H1 (cell line): ENCODE measurements at regions not wholly inside any gene's neighbourhood (a gene's known extent, or its start where the extent isn't known, plus 50 kb on each side); places are given as distances from the start of the nearest gene placed in this dataset.

Experiments used
- CTCF ChIA-PET: fragments of 300-600 bp; sonication (Branson Sonifier 250); formaldehyde crosslinking; loops from one replicate; lab custom pipeline; 2021; ENCODE audit not compliant: partially characterized antibody; lab: Charles Lee
- POLR2A ChIA-PET: fragments of 300-600 bp; sonication (Branson Sonifier 250); formaldehyde crosslinking; loops from one replicate; lab custom pipeline; 2021; ENCODE audit warnings: inconsistent platforms; ENCODE audit not compliant: partially characterized antibody; lab: Charles Lee
- DNase-seq, 2 experiments: peaks; one replicate each; pipeline versions ENCODE4 v3.0.0 to v3.0.0-alpha.2; 2010 to 2022; ENCODE audit warnings: low spot score in 2 of 2, low read depth in 1 of 2, mixed read lengths in 1 of 2
- FAIRE-seq: peaks from 2 replicates; lab custom pipeline; 2011; peaks lifted over from hg19 to GRCh38; lab: Jason Lieb, UNC
- H2AFZ ChIP-seq: 2 replicates; pipeline ENCODE4 v1.8.1; 2012; ENCODE audit warnings: low read length, inconsistent platforms
- H2AK5ac ChIP-seq: 2 replicates; pipeline ENCODE4 v1.6.1; 2013; ENCODE audit warnings: low read depth, low read length
- H2BK120ac ChIP-seq: replicated peaks from 2 replicates; pipeline ENCODE3; 2013; ENCODE audit warnings: low read depth, low read length, inconsistent platforms
- H2BK12ac ChIP-seq: 2 replicates; pipeline ENCODE4 v1.6.1; 2013; ENCODE audit warnings: low read depth, low read length
- H2BK15ac ChIP-seq: 2 replicates; pipeline ENCODE4 v1.6.1; 2013; ENCODE audit warnings: low read length
- H2BK20ac ChIP-seq: 2 replicates; pipeline ENCODE4 v1.6.1; 2013; ENCODE audit warnings: low read length
- H2BK5ac ChIP-seq: 2 replicates; pipeline ENCODE4 v1.6.1; 2013; ENCODE audit warnings: low read depth, low read length
- H3K14ac ChIP-seq: 2 replicates; pipeline ENCODE4 v1.6.1; 2013; ENCODE audit warnings: inconsistent platforms; ENCODE audit not compliant: insufficient read length
- H3K18ac ChIP-seq: 2 replicates; pipeline ENCODE4 v1.6.1; 2013; ENCODE audit warnings: low read length; ENCODE audit errors: extremely low read depth
- H3K23ac ChIP-seq: 2 replicates; pipeline ENCODE4 v1.6.1; 2013; ENCODE audit warnings: inconsistent platforms; ENCODE audit not compliant: insufficient read length
- H3K23me2 ChIP-seq: 2 replicates; pipeline ENCODE4 v1.6.1; 2013; ENCODE audit warnings: low read depth, low read length
- H3K27ac ChIP-seq: 2 replicates; pipeline ENCODE4 v1.6.1; 2011; ENCODE audit warnings: low read depth, low read length, inconsistent platforms
- H3K27me3 ChIP-seq, 4 experiments: replicated peaks in 1 of 4; 1 replicate in 1 of 4; 2 replicates in 3 of 4; pipeline versions ENCODE4 v1.6.1 to v1.8.1; 2011 to 2013; ENCODE audit warnings: low read length in 3 of 4, mild to moderate bottlenecking in 3 of 4, inconsistent platforms in 2 of 4, mixed read lengths in 2 of 4, moderate library complexity in 1 of 4; ENCODE audit not compliant: control insufficient read depth in 3 of 4, insufficient read depth in 3 of 4; ENCODE audit errors: extremely low read depth in 1 of 4
- H3K36me3 ChIP-seq, 4 experiments: 2 replicates each; pipeline versions ENCODE4 v1.6.1 to v1.8.1; 2011 to 2013; ENCODE audit warnings: mild to moderate bottlenecking in 4 of 4, low read length in 3 of 4, moderate library complexity in 2 of 4, control low read depth in 1 of 4, inconsistent platforms in 1 of 4; ENCODE audit not compliant: insufficient read depth in 4 of 4, control insufficient read depth in 2 of 4
- H3K4ac ChIP-seq: replicated peaks from 2 replicates; pipeline ENCODE3; 2013; ENCODE audit warnings: low read length, low read depth, mixed read lengths, inconsistent platforms; ENCODE audit not compliant: insufficient read length
- H3K4me1 ChIP-seq, 4 experiments: replicated peaks in 1 of 4; 1 replicate in 1 of 4; 2 replicates in 3 of 4; pipeline versions ENCODE4 v1.6.1 to v1.8.1; 2011 to 2013; ENCODE audit warnings: low read length in 3 of 4, inconsistent platforms in 2 of 4, mixed read lengths in 1 of 4; ENCODE audit not compliant: insufficient read depth in 4 of 4, control insufficient read depth in 3 of 4
- H3K4me2 ChIP-seq, 2 experiments: 2 replicates each; pipeline versions ENCODE4 v1.6.1 to v1.8.1; 2011 to 2013; ENCODE audit warnings: low read depth in 2 of 2, low read length in 2 of 2, control low read depth in 1 of 2, inconsistent platforms in 1 of 2, mild to moderate bottlenecking in 1 of 2; ENCODE audit not compliant: insufficient read depth in 1 of 2
- H3K4me3 ChIP-seq, 4 experiments: fragments of 200-600, 300-600 bp in 1 of 4; sonication (generic), shearing (Covaris generic), sonication (Bioruptor Twin) in 1 of 4; 2 replicates each; pipeline versions ENCODE4 v1.5.1 to v1.8.1; 2011 to 2016; ENCODE audit warnings: low read length in 4 of 4, low read depth in 3 of 4, control low read depth in 2 of 4, inconsistent platforms in 2 of 4, mild to moderate bottlenecking in 2 of 4, mixed read lengths in 1 of 4, moderate library complexity in 1 of 4; ENCODE audit not compliant: insufficient read depth in 2 of 4; ENCODE audit errors: extremely low read depth in 1 of 4
- H3K56ac ChIP-seq: replicated peaks from 2 replicates; pipeline ENCODE3; 2013; ENCODE audit warnings: low read depth, mild to moderate bottlenecking, mixed read lengths, low read length, inconsistent platforms; ENCODE audit not compliant: insufficient read length
- H3K79me1 ChIP-seq: 2 replicates; pipeline ENCODE4 v1.6.1; 2013; ENCODE audit warnings: low read depth, low read length, control low read depth
- H3K79me2 ChIP-seq, 2 experiments: 2 replicates each; pipeline versions ENCODE4 v1.6.1 to v1.8.1; 2012 to 2013; ENCODE audit warnings: low read length in 2 of 2, mild to moderate bottlenecking in 2 of 2, inconsistent platforms in 1 of 2; ENCODE audit not compliant: insufficient read depth in 2 of 2, control insufficient read depth in 1 of 2
- H3K9ac ChIP-seq, 4 experiments: replicated peaks in 1 of 4; 1 replicate in 1 of 4; 2 replicates in 3 of 4; pipeline versions ENCODE4 v1.6.1 to v1.8.1; 2011 to 2013; ENCODE audit warnings: low read depth in 3 of 4, low read length in 3 of 4, control low read depth in 2 of 4, mild to moderate bottlenecking in 2 of 4, moderate library complexity in 2 of 4, inconsistent platforms in 1 of 4; ENCODE audit errors: extremely low read depth in 1 of 4
- H3K9me3 ChIP-seq, 2 experiments: 2 replicates each; pipeline versions ENCODE4 v1.6.1 to v1.8.1; 2012 to 2013; ENCODE audit warnings: mild to moderate bottlenecking in 2 of 2, moderate library complexity in 2 of 2, control low read depth in 1 of 2, inconsistent platforms in 1 of 2, low read depth in 1 of 2, low read length in 1 of 2, mixed read lengths in 1 of 2; ENCODE audit not compliant: insufficient read depth in 2 of 2
- H4K20me1 ChIP-seq, 2 experiments: replicated peaks in 1 of 2; 2 replicates each; pipeline versions ENCODE3 to v1.8.1; 2011 to 2013; ENCODE audit warnings: inconsistent platforms in 2 of 2, low read length in 2 of 2, mild to moderate bottlenecking in 1 of 2; ENCODE audit not compliant: insufficient read depth in 2 of 2, control insufficient read depth in 1 of 2
- H4K5ac ChIP-seq: 2 replicates; pipeline ENCODE4 v1.6.1; 2013; ENCODE audit warnings: low read length, low read depth, mixed read lengths, inconsistent platforms; ENCODE audit not compliant: insufficient read length
- H4K8ac ChIP-seq: 2 replicates; pipeline ENCODE4 v1.8.0; 2013; ENCODE audit warnings: mild to moderate bottlenecking, moderate library complexity, low read length, inconsistent platforms; ENCODE audit not compliant: insufficient read depth; ENCODE audit errors: extremely low read depth
- H4K91ac ChIP-seq: replicated peaks from 2 replicates; pipeline ENCODE3; 2013; ENCODE audit warnings: low read length, mixed read lengths, inconsistent platforms; ENCODE audit not compliant: insufficient read length
- BCL11A ChIP-seq, 2 experiments: IDR thresholded peaks; one replicate each; pipeline ENCODE4 v1.6.1; 2011; ENCODE audit warnings: low read depth in 2 of 2, low read length in 2 of 2, mild to moderate bottlenecking in 2 of 2
- CHD1 ChIP-seq: IDR thresholded peaks from 2 replicates; pipeline ENCODE4 v1.6.1; 2012; ENCODE audit warnings: low read depth, low read length, improper control_type of control experiment
- E2F6 ChIP-seq: IDR thresholded peaks from 2 replicates; pipeline ENCODE4 v1.6.1; 2012; ENCODE audit warnings: inconsistent platforms
- EGR1 ChIP-seq: IDR thresholded peaks from 2 replicates; pipeline ENCODE4 v1.6.1; 2011; ENCODE audit warnings: low read depth, low read length, borderline replicate concordance
- GTF2F1 ChIP-seq: IDR thresholded peaks from 2 replicates; pipeline ENCODE4 v1.6.1; 2012; ENCODE audit warnings: low read depth, low read length, improper control_type of control experiment, borderline replicate concordance
- KDM1A ChIP-seq: fragments of 200-600, 300-600 bp; sonication (generic); IDR thresholded peaks from 2 replicates; pipeline ENCODE4 v1.7.1; 2016; ENCODE audit warnings: mild to moderate bottlenecking, low read length, borderline replicate concordance
- NRF1 ChIP-seq: IDR thresholded peaks from 2 replicates; pipeline ENCODE4 v1.6.1; 2011; ENCODE audit warnings: mild to moderate bottlenecking, low read depth, low read length, improper control_type of control experiment
- PHF8 ChIP-seq: fragments of 200-600 bp; sonication (generic); conservative IDR thresholded peaks from 2 replicates; pipeline ENCODE4 v1.7.1; 2012; ENCODE audit warnings: low read depth, mild to moderate bottlenecking, inconsistent platforms, low read length, moderate library complexity
- SRF ChIP-seq: IDR thresholded peaks from 2 replicates; pipeline ENCODE4 v1.6.1; 2011; ENCODE audit warnings: mild to moderate bottlenecking, low read depth, low read length, moderate library complexity
- TCF12 ChIP-seq: IDR thresholded peaks from 2 replicates; pipeline ENCODE4 v1.6.1; 2011; ENCODE audit warnings: low read depth, mild to moderate bottlenecking, low read length
- WGBS, 2 experiments: shearing (Covaris generic) in 1 of 2; methylation state at CpG; one replicate each; pipeline versions ENCODE4 v1.1.6 to v1.1.7; 2013 to 2015; ENCODE audit warnings: low lambda C conversion rate in 2 of 2, mixed read lengths in 2 of 2, inconsistent platforms in 1 of 2, low coverage in 1 of 2, missing lambda C conversion rate in 1 of 2; ENCODE audit not compliant: insufficient replicate concordance in 2 of 2, insufficient coverage in 1 of 2, insufficient read length in 1 of 2; ENCODE audit errors: extremely low coverage in 1 of 2, missing lambda C conversion rate in 1 of 2; 5-methylcytosine and 5-hydroxymethylcytosine counted together
- TF ChIP-seq, protein P1 (sequence below), 3 experiments: IDR thresholded peaks; 1 replicate in 2 of 3; 2 replicates in 1 of 3; pipeline versions ENCODE4 v1.5.1 to v1.6.1; 2011; ENCODE audit warnings: low read length in 3 of 3, mild to moderate bottlenecking in 3 of 3, inconsistent platforms in 2 of 3, low read depth in 1 of 3, moderate library complexity in 1 of 3; ENCODE audit not compliant: insufficient read depth in 1 of 3; ENCODE audit errors: control extremely low read depth in 1 of 3

- Histone ChIP-seq H3K79me2 (no peaks in the 10 kb centered on the region), H3K4me2 (no peak overlapping the region), H2BK20ac (no peak overlapping the region), H4K8ac (no peak overlapping the region), H4K91ac (no peak overlapping the region), H3K4me3 (no peak overlapping the region), H3K9me3 (0 out of 4 replicates have a peak, but pooled peaks cover 0 to 5% of the 10 kb centered on the region in 2 experiments), H2BK120ac (no peak overlapping the region), H3K27me3 (no peaks in the 10 kb centered on the region; a peak in 1 of 7 replicates), H3K14ac (no peak overlapping the region), H2AFZ (no peak overlapping the region), H3K4me1 (no peaks in the 10 kb centered on the region), H2BK15ac (no peak overlapping the region), H3K23me2 (no peaks in the 10 kb centered on the region), H3K9ac (no peak overlapping the region), H3K36me3 (no peaks in the 10 kb centered on the region), H3K23ac (no peak overlapping the region), H2BK12ac (no peak overlapping the region), H3K27ac (no peak overlapping the region), H3K79me1 (no peaks in the 10 kb centered on the region), H3K56ac (no peak overlapping the region), H4K5ac (no peak overlapping the region), H2BK5ac (no peak overlapping the region), H2AK5ac (no peak overlapping the region), H3K18ac (no peak overlapping the region), H4K20me1 (no peaks in the 10 kb centered on the region), H3K4ac (no peak overlapping the region)
- TF ChIP-seq CHD1 (no peak), BCL11A (IDR thresholded peaks at IDR 0.05; ENCODE audit: low read depth in 2 of 2, low read length in 2 of 2) (no peak), SRF (no peak), KDM1A (no peak), PHF8 (no peak), TCF12 (no peak), E2F6 (no peak), EGR1 (no peak), NRF1 (no peak), GTF2F1 (no peak)
- TF ChIP-seq, protein P1, sequence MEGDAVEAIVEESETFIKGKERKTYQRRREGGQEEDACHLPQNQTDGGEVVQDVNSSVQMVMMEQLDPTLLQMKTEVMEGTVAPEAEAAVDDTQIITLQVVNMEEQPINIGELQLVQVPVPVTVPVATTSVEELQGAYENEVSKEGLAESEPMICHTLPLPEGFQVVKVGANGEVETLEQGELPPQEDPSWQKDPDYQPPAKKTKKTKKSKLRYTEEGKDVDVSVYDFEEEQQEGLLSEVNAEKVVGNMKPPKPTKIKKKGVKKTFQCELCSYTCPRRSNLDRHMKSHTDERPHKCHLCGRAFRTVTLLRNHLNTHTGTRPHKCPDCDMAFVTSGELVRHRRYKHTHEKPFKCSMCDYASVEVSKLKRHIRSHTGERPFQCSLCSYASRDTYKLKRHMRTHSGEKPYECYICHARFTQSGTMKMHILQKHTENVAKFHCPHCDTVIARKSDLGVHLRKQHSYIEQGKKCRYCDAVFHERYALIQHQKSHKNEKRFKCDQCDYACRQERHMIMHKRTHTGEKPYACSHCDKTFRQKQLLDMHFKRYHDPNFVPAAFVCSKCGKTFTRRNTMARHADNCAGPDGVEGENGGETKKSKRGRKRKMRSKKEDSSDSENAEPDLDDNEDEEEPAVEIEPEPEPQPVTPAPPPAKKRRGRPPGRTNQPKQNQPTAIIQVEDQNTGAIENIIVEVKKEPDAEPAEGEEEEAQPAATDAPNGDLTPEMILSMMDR (IDR thresholded peaks at IDR 0.05; ENCODE audit: control extremely low read depth in 1 of 3, insufficient read depth in 1 of 3, low read depth in 1 of 3, low read length in 3 of 3): no peak
- no peak for DNase-seq
- CTCF ChIA-PET: no interaction called here
- 91% methylated on average over 1 of the region's 1 CpG; no CpG with 5 or more reads in 1 of the 2 experiments for WGBS, 2 experiments
- POLR2A ChIA-PET: no interaction called here
- FAIRE-seq: no peak
These were observed 243.5 kb upstream of the DCBLD2 start for GRCh38 chr3:99145031-99145430.
